CD4-positive, alpha-beta T cell treated with Interleukin-15 for 4 hours (primary cell): ENCODE measurements at regions not wholly inside any gene's neighbourhood (a gene's known extent, or its start where the extent isn't known, plus 50 kb on each side); places are given as distances from the start of the nearest gene placed in this dataset.

ENCODE experiments used
- DNase-seq: peaks from one replicate; pipeline ENCODE4 v3.0.0-alpha.2; 2020; ENCODE audit warnings: low spot score

DNA sequence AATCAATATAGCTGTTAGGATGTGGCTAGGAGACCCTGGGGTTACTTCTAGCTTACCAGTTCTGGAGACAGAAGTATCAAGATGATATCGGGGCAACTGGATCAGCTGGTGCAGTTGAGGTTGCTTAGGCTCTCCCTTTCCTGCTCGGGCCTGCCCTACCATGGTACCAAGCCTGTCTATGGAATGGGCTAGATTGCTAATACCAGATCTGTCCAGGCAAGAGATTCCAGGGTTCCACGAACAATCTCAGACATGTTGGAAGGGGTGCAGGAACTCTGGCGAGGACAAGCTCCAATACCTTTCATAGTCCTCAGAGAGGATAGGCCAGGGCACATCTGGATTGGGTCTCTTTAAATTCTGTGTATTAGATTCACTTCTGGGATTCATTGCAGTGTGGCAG, 53.8 kb downstream of the ADM start:
- DNase-seq, result no peak

DNA sequence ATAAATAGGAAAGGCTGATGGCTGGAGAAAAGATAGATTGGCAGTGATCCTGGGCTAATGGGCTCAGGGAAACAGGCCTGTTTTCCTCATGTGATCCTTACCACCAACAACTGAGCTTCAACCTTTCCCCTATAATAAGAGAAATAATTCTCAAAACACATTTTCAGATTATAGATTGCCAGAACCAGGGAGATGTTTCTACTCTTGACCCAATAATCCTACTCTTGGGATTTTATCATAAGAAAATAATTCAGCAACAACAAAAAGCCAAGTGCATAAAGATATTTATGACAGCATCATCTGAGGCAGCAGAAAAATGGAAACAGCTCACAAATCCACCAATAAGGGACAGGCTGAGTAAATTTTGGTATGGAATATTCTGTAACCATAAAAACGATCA, 54.3 kb downstream of the ADM start:
- no peak for DNase-seq

DNA sequence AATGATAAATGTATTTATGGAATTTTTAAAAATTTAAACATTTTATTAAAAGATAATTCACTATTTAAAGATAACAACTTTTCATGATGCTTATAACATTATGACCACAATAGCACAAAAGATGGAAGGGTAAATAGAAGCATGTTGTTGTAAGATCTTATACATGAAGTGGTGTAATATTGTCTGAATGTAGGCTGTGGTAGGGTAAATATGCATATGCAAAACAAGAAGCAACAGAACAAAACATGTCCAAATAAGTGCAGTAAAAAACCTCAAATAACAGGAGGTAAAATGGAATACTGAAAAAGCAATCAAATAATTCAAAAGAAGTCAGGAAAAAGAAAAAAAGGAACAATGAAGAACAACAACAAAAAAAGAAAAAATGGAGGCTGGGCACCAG, 56.0 kb downstream of the ADM start:
- DNase-seq, result no peak

DNA sequence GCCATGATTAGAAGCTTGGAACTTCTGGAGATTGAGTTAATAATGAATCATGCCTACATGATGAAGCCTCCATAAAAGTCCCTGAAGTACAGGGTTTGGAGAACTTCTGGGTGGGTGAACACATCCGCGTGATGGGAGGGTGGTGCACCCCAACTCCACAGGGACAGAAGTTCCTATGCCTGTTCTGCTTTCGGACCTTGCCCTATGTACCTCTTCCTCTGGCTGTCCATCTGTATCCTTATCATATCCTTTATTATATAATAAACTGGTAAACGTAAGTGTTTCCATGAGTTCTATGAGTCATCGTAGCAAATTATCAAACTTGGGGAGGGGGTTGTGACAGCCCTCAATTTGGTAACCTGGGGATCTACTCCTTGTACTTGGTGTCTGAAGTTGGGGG, 60.2 kb downstream of the ADM start:
- no peak for DNase-seq

DNA sequence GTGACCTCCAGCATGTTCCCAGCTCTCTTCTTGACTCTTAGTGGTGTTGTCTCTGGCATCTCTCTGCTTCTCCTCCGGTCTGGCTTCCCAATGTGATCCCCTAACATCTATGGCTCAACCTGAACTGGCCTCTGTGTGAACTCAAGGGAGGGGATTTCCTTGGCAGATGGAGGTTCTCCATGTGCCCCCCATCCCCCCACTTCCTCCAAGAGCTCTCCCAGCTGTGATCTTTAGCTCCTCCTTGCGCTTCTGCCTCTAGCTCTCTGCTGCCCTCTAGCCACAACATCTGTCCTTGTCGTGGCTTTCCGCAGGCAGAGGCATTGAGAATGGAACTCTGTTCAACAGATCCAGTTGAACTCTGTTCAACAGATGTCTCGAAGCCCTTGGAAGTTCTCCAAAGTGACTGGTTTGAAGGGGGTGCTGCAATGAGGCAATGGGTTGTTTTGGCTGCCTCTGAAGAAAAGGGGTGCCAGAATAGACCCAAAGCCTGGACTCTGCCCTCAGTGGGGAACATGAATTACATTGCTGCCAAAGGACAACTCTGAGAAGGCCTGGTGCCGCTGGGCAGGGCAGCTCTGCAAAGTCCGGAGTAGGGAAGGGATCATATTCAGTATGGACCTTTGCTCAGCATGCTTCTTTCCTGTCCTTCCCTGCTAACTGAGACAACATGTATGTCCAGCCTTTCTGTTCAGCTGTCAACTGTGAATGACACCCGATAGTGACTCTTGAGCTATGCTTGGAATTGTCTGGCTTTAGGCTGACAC, 61.9 kb downstream of the ADM start:
- peak; percentile 35 for DNase-seq

DNA sequence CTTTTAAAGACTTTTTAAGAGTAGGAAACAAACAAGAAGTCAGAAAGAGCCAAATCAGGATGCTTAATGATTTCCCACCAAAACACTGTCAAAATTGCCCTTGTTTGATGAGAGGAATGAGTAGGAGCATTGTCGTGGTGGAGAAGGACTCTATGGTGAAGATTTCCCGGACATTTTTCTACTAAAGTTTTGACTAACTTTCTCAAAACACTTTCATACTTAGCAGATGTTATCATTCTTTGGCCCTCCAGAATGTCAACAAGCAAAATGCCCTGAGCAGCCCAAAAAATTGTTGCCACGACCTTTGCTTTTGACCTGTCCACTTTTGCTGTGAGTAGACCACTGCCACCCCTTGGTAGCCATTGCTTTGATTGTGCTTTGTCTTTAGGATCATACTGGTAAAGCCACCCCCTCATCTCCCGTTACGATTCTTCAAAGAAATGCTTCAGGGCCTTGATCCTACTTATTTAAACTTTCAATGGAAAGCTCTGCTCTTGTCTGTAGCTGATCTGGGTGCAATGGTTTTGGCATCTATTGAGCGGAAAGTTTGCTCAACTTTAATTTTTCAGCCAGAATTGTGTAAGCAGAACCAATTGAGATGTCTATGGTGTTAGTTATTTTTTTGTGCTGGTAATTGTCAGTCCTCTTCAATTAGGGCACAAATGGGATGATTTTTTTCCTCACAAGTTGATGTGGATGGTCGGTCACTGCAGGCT, 67.2 kb downstream of the ADM start:
- DNase-seq, result no peak

DNA sequence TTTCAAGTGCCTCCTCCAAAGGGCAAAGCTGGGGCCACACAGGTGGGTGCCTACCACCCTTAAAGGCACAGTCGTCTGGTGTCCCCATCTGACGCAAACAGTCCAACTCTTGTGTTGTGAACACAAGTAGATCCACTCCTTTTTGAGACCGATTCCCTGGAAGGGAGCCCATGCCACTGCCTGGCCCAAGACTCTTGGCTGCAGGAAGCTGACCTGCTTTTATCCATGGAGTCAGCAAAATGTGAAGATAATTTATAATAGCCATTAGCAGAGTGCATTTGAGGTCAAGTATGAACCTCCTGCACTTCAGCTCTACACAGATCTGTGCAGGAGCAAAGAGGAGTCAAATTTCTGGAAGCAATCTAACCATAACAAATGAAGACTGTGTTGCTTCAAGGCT, 68.5 kb downstream of the ADM start:
- DNase-seq, result no peak

DNA sequence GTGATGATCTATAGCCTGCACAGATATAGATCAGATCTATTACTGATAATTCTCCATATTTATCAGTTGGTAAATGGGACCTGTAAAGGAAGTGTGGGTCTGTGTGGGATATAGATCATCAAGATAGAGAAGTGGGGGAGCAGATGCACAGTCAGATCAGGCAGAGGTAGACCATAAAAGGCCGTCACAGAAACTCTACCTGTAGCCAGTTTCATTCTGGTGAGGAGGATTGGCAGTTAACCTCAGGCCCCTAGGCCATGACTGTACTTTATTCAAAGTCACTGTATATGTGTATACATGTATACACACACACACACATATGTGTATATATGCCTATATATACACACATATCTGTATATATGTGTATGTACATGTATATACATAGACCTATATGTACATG, 69.1 kb downstream of the ADM start:
- no peak for DNase-seq

DNA sequence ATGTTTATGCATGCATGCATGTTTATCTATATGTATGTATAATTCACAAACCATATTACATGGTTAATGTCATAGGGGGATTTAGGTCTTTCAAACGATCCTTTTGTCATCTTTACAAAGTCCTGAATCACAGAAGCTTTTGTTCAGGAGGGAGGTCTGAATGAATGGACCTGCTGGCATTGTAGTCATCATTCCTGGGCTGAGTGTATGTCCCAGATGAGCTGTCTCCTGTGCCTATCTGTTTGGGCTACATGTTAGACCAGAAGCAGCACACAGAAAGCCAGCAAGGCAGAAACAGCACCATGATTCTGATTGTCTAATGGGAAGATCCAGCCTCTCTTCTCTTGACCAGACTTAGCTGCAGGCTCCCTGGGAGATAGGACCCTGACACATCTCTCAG, 69.5 kb downstream of the ADM start:
- DNase-seq, result no peak

DNA sequence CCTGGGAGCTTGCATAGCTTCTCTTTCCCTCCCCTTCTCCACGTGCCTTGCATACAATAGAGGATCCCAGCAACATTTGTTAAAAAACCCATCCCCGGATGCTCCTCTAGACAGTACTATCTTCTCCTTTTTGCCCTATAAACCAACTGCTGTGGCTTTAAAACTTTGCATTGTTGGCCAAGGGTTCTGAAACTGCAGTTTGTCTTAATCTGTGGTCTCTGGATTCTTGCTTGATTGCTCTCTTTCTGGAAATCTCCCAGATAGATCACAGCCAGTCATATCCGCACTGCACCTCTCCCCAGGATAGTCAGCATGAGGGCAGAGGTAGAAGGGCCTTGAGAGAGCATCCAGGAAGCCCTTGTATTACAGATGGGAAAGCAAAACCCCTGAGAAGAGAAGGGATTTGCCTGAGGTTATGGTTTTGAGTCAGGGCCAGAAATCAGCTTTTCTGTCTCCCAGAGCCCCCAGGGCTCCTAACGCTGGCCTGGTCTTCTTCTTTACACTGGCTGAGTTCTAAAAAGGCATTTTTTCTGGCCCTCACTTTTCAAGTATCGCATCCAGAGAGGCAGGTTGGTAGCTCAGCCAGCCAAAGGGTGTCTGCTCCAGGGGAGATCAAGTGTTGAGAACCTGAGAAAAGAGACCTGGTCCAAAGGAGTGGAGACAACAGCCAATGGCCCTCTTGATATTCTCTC, 70.6 kb downstream of the ADM start:
- DNase-seq, result no peak

DNA sequence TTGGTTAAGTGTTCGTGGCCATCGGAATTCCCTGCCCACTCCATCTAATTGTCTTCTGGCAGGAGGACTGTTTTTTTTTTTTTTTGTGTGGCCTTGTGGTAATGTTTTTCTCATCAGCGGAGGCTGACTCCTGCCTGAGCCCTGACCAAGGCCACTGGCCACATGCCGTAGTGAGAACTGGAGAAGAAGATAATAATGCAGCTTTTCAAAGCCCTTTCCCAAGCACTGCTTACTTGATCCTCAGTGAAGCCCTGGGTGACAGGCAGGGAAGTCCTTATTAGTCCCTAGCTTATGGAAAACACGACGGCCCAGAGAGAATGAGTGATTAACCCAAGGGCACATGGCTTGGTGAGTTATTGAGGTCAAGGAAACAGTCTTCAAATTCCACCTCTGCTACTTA, 71.2 kb downstream of the ADM start:
- DNase-seq, result no peak

DNA sequence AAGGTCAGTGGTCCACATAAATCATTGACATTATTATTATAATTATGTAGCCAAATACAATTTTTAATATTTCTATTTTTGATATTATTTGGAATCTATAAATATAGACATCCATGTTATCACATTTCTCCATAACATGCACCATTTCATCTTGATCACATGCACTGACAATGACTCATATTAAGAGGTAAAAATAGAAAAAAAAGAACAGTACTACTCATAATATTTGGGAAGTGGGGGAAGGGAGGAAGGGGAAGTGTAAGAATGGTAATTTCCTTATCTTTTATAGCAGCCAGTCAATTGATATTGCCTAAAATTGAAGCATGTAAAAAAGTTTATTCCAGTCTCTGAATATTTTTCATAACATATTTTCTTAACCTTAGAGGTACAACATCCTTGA, 72.3 kb downstream of the ADM start:
- no peak for DNase-seq

DNA sequence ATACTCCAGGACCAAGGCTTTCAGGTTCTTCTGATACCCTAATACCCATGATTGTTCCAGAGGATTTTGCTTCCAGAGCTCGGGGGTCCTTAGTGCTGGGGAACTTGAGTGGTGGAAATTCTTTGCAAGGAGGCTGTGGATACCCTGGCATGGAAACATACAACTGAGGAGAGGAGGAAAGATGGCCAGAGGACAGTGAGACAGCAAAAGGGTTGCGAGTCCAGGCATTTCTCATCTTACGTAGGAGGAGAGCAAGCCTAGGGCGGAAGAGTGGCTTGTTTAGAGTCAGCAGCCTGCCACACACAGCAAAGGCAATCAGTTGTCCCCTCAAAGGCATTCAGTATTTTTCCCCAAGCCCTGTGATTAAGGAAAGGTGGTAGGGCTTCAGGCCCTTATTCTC, 73.5 kb downstream of the ADM start:
- DNase-seq, result no peak

DNA sequence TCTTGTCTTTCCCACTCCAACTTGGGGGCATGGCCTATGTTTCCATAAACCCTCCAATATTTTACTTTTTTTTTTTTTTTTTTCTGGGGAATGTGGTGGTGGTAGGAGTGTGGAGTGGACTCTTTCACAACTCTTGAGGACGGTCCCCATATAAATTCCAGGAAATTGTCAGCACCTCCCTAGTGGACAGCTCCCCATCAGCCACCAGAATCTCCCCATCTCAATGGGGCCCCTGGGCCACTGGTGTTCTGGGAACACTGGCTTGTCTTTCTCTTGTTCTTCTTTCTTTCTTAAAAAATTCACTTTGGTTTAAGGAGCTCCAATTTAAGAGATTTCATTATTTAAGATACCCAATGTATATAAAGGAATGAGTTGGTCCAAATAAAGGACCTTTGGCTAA, 74.1 kb downstream of the ADM start:
- DNase-seq, result no peak

DNA sequence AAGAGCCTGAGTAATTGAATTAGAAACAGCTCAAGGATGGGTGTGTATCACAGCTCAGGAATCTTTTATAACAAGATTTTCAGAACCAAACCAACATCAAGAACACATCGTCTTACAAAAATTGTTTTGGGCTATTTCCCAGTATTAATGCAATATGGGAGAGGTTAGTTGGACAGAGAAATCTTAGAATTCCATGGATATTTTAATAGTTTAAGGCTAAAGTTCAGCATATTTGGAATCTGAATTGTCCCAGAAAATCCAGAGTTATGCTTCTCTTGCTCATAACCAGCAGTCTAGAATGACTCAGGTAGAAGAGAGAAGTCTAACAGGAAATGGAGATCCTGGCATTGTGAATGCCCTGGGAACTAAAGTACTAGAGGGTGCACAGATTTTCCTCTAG, 74.6 kb downstream of the ADM start:
- no peak for DNase-seq

DNA sequence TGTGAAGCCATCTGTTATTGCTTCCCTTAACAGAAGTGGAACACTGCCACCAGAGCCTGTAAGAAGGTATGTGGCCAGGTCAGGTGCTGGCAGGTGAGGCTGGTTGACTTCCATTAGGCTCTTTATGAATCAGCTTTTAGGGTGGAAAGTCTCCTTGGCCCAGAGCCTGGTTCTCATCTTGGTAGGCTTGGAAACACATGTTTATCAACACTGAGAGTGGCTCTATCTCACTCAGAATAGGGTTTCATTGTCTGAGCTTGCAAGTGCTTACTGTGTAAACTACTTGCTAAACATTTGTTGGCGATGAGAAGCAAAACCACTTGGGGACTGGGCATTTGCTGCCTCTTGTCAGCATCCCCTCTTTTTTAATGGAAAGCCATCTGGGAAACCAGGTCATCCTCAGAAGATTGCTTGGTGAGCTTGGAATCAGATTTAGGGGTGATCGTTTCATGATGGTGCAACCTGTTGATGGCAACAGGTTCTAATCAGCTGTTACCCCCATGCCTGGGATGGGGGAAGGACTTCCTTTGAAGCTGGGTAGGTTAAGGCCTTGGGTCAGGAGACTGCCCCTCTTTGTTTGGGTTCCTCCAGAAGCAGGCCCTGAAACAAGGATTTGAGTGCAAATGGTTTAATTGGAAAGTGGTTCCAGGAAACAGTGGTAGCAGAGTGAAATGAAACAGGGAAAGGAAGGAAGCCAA, 75.0 kb upstream of the AMPD3 start:
- no peak for DNase-seq

DNA sequence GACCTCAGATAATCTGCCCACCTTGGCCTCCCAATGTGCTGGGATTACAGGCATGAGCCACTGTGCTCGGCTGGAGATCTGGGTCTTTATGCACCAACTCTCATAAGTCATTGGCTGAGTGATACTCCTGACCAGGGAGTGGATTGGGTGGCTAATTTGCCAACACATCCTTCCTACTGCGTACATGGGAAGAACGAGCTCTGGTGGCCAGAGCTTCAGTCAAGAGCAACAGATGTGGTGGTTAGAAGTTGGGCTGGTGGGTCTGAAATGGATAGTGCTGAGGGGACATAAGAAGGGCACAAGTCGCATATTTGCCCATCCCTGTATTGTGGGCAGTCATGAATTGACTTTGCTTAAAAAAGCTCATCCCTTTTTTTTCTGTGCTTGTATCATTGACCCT, 74.1 kb upstream of the AMPD3 start:
- no peak for DNase-seq

DNA sequence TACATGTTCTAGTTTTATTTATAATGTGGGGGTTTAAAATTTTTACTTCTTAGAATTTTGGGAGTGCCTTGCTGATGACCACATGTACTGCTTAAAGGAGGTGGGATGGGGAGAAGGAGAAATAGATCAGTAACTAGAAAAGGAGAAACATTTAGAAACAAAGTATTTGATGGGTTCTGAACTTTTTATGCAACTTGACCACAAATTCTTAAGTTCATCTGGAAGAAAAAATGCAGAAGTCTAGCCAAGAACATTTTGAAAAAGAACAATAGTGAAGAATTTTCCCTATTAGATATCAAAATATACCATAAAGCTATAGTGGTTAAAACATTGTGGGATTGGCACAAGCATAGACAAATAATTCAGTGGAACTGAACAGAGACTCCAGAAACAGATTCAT, 73.3 kb upstream of the AMPD3 start:
- no peak for DNase-seq

DNA sequence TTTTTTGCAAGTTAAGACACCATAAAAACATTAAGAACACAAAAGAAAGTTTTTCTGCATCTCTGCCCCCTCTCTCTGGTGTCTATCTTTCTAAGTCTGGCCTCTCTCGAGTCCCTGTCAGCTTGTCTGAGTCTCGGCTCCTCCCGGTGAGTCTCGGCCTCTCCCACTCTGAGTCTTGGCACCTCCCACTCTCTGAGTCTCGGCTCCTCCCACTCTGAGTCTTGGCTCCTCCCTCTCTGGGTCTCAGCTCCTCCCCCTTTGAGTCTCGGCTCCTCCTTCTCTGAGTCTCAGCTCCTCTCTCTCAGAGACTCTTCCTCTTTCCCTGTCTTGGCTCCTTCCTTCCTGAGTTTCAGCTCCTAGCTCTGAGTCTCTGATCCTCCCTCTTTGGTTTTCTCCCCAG, 72.5 kb upstream of the AMPD3 start:
- DNase-seq, result no peak

DNA sequence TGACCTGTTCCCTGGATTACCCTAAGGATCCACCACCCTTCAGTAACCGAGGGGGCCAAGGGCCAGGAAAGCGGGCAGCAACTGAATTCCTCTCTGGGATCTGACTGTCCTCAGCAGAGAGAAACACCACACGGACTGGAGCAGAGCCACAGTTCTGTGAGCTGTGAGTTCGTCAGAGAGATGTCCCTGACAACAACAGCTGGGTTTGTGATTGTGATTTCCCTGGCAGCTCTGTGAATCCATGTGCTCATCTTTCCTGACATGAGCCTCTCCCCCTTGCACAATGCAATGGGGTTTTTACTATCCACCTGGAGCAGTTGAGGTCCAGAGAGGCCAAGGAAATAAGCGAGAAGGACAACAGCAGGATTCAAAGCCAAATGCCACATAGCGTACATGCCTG, 69.4 kb upstream of the AMPD3 start:
- no peak for DNase-seq

DNA sequence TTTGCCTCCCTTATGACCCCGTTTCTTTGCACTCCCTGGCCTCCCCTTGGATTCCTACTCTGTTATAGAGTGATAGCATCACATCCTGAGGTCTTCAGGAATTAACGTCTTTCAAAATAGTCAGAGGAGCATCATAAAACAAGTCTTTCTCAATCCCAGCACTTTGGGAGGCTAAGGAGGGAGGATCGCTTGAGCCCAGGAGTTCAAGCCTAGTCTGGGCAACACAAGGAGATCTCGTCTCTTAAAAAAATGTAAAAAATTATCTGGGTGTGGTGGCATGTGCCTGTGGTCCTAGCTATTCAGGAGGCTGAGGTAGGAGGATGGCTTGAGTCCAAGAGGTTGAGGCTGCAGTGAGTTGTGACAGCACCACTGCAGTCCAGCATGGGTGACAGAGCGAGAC, 68.7 kb upstream of the AMPD3 start:
- DNase-seq, result no peak

DNA sequence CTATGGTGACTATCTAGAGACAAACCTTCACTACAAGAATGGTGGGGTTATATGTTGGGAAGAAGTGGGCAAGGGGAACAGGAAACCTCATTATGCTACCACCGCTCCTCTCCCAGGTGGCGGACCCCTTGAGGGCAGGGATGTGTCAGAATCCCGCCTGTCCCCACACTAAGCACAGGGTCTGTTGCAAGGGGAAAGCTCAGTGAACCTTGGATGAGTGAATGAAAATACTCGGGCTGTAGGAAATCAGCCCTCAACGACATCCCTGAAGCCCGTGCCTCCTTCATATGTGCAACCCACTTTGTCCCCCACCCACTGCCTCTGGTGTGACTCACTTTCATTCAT, 68.2 kb upstream of the AMPD3 start:
- DNase-seq, result no peak
